OCI-LY7 (cell line): ENCODE measurements at regions not wholly inside any gene's neighbourhood (a gene's known extent, or its start where the extent isn't known, plus 50 kb on each side); places are given as distances from the start of the nearest gene placed in this dataset.

ENCODE experiments used
- BruUV-seq: library from RNA; stranded (reverse); fragments of 400-500 nt; replicated peaks from 2 replicates; lab custom pipeline; 2021; lab: Mats Ljungman, UMichigan
- CTCF ChIA-PET: fragments of 300-600 bp; sonication (Branson Sonifier 250); formaldehyde crosslinking; loops from one replicate; lab custom pipeline; 2022; ENCODE audit warnings: antibody characterized with exemption; ENCODE audit not compliant: unreplicated experiment; lab: Charles Lee
- POLR2A ChIA-PET: fragments of 300-600 bp; sonication (Branson Sonifier 250); formaldehyde crosslinking; loops from one replicate; lab custom pipeline; 2022; ENCODE audit warnings: antibody characterized with exemption; lab: Charles Lee
- DNase-seq: peaks from one replicate; pipeline ENCODE4 v3.0.0-alpha.2; 2015; ENCODE audit warnings: low spot score
- H2AFZ ChIP-seq: fragments of 200-600 bp; sonication (generic), shearing (Covaris generic); 2 replicates; pipeline ENCODE4 v1.6.1; 2014; ENCODE audit warnings: mild to moderate bottlenecking, antibody characterized with exemption, low read length, moderate library complexity
- H3K27ac ChIP-seq: fragments of 200-600 bp; sonication (generic); 2 replicates; pipeline ENCODE4 v1.5.1; 2014; ENCODE audit warnings: mixed run types, low read depth, mild to moderate bottlenecking, moderate library complexity, low read length, inconsistent platforms; ENCODE audit not compliant: poor library complexity, severe bottlenecking
- H3K36me3 ChIP-seq: fragments of 200-600 bp; sonication (generic); 2 replicates; pipeline ENCODE4 v1.6.1; 2014; ENCODE audit warnings: mild to moderate bottlenecking, antibody characterized with exemption, low read length, moderate library complexity, mixed read lengths; ENCODE audit not compliant: insufficient read depth
- H3K4me1 ChIP-seq: fragments of 200-600 bp; sonication (generic); 2 replicates; pipeline ENCODE4 v1.5.1; 2014; ENCODE audit warnings: mild to moderate bottlenecking, low read length; ENCODE audit not compliant: insufficient read depth, poor library complexity, severe bottlenecking
- H3K4me2 ChIP-seq: fragments of 200-600 bp; sonication (generic); 2 replicates; pipeline ENCODE4 v1.6.1; 2014; ENCODE audit warnings: mild to moderate bottlenecking, low read length
- H3K4me3 ChIP-seq: fragments of 200-600 bp; sonication (generic); 2 replicates; pipeline ENCODE4 v1.5.1; 2014; ENCODE audit warnings: mild to moderate bottlenecking, low read depth, low read length; ENCODE audit not compliant: poor library complexity, severe bottlenecking
- H3K79me2 ChIP-seq: fragments of 200-600 bp; sonication (generic); 2 replicates; pipeline ENCODE4 v1.6.1; 2016; ENCODE audit warnings: low read depth, mild to moderate bottlenecking, low read length, moderate library complexity, mixed read lengths; ENCODE audit not compliant: insufficient read depth
- H3K9me2 ChIP-seq: fragments of 200-600 bp; sonication (generic); 2 replicates; pipeline ENCODE4 v1.6.1; 2016; ENCODE audit warnings: mild to moderate bottlenecking, low read length, mixed read lengths; ENCODE audit not compliant: insufficient read depth
- H3K9me3 ChIP-seq: fragments of 200-600 bp; sonication (generic); 2 replicates; pipeline ENCODE4 v1.6.1; 2014; ENCODE audit warnings: mild to moderate bottlenecking, mixed run types, low read length, mixed read lengths
- H4K20me1 ChIP-seq: fragments of 200-600 bp; sonication (generic); 2 replicates; pipeline ENCODE4 v1.6.1; 2014; ENCODE audit warnings: mild to moderate bottlenecking, antibody characterized with exemption, low read length, moderate library complexity, mixed read lengths; ENCODE audit not compliant: insufficient read depth
- EZH2phosphoT487 ChIP-seq: fragments of 200-600 bp; sonication (generic); IDR thresholded peaks from 2 replicates; pipeline ENCODE4 v1.6.1; 2018; ENCODE audit warnings: low read depth, borderline replicate concordance, mild to moderate bottlenecking, mixed run types, antibody characterized with exemption, low read length, moderate library complexity, mixed read lengths
- intact Hi-C: fragments of 100-400 bp; cut with micrococcal nuclease; formaldehyde crosslinking; loops from one replicate; pipeline ENCODE4 v1.10.0; 2022; ENCODE audit not compliant: unreplicated experiment
- TF ChIP-seq, protein P1 (sequence below): fragments of 200-600 bp; sonication (generic); conservative IDR thresholded peaks from 2 replicates; pipeline ENCODE4 v1.5.1; 2014; ENCODE audit warnings: mild to moderate bottlenecking, antibody characterized with exemption, low read length, moderate library complexity, mixed read lengths

DNA sequence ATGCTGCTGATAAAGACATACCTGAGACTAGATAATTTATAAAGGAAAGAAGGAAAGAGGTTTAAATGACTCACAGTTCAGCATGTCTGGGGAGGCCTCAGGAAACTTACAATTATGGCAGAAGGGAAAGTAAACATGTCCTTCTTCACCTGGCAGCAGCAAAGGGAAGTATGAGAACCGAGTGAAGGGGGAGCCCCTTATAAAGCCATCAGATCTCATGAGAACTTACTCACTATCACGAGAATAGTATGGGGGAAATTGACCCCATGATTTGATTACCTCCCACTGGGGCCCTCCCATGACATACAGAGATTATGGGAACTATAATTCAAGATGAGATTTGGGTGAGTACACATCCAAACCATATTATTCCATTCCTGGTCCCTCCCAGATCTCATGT is 154.4 kb downstream of the FASLG start:
- H4K20me1 ChIP-seq: no peaks in the 10 kb centered on the region
- POLR2A ChIA-PET: interaction anchor here (0.6 kb wide), 1 partner anchor 1512 kb away, joined by 3 read pairs; no protein-coding TSS in a partner anchor
- intact Hi-C loops: no loop called here
- no peaks in the 10 kb centered on the region for H3K9me2 ChIP-seq
- no peak overlapping the region for H3K4me3 ChIP-seq
- DNase-seq: no peak
- no peak overlapping the region for H3K4me2 ChIP-seq
- peaks cover 20% of the 10 kb centered on the region; the same call in 1 of the 2 replicates for H3K9me3 ChIP-seq
- H3K36me3 ChIP-seq: peaks cover 3% of the 10 kb centered on the region; the same call in 1 of the 2 replicates
- no peak overlapping the region for H3K27ac ChIP-seq
- no peaks in the 10 kb centered on the region for H3K79me2 ChIP-seq
- H2AFZ ChIP-seq: no peak overlapping the region
- CTCF ChIA-PET: no interaction called here
- BruUV-seq: no TSS peak
- no peak for TF ChIP-seq EZH2phosphoT487
- TF ChIP-seq, protein P1, sequence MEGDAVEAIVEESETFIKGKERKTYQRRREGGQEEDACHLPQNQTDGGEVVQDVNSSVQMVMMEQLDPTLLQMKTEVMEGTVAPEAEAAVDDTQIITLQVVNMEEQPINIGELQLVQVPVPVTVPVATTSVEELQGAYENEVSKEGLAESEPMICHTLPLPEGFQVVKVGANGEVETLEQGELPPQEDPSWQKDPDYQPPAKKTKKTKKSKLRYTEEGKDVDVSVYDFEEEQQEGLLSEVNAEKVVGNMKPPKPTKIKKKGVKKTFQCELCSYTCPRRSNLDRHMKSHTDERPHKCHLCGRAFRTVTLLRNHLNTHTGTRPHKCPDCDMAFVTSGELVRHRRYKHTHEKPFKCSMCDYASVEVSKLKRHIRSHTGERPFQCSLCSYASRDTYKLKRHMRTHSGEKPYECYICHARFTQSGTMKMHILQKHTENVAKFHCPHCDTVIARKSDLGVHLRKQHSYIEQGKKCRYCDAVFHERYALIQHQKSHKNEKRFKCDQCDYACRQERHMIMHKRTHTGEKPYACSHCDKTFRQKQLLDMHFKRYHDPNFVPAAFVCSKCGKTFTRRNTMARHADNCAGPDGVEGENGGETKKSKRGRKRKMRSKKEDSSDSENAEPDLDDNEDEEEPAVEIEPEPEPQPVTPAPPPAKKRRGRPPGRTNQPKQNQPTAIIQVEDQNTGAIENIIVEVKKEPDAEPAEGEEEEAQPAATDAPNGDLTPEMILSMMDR: no peak
- H3K4me1 ChIP-seq: peaks cover 20% of the 10 kb centered on the region

DNA sequence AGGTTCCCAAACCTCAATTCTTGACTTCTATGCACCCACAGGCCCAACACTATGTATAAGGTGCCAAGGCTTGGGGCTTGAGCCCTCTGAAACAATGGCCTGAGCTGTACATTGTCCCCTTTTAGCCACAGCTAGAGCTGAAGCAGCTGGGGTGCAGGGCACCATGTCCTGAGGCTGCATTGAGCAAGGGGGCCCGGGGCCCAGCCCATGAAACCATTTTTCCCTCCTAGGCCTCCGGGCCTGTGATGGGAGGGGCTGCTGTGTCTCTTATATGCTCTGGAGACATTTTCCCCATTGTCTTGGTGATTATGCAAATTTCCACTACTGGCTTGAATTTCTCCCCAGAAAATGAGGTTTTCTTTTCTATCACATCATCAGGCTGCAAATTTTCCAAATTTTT is 155.5 kb downstream of the FASLG start:
- intact Hi-C loops: no loop called here
- DNase-seq: no peak
- H3K4me2 ChIP-seq: no peak overlapping the region
- peaks cover 16% of the 10 kb centered on the region; the same call in 1 of the 2 replicates for H3K9me3 ChIP-seq
- H3K27ac ChIP-seq: no peak overlapping the region
- no TSS peak for BruUV-seq
- H3K4me1 ChIP-seq: peaks cover 31% of the 10 kb centered on the region
- H3K9me2 ChIP-seq: no peaks in the 10 kb centered on the region
- H3K4me3 ChIP-seq: no peak overlapping the region
- no peaks in the 10 kb centered on the region for H4K20me1 ChIP-seq
- POLR2A ChIA-PET: no interaction called here
- CTCF ChIA-PET: no interaction called here
- H3K36me3 ChIP-seq: peaks cover 3% of the 10 kb centered on the region; the same call in 1 of the 2 replicates
- H3K79me2 ChIP-seq: no peaks in the 10 kb centered on the region
- no peak overlapping the region for H2AFZ ChIP-seq
- no peak for TF ChIP-seq EZH2phosphoT487
- TF ChIP-seq, protein P1: no peak

DNA sequence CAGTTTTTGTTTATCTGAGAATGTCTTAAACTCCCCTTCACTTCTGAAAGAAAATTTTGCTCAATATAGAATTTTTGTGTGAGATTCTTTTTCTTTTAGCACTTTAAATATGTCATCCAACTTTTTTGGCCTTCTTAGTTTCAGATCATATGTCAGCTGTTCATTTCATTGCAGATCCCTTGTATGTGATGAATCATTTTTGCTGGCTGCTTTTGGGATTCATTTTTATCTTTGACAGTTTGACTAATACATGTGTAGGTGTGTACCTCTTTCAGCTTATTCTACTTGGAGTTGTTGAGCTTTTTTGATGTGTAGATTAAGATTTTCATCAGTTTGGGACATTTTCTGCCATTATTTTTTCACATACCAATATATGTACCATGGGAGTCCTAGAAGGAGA is 156.8 kb downstream of the FASLG start:
- Histone ChIP-seq H3K9me2 (no peaks in the 10 kb centered on the region), H2AFZ (no peak overlapping the region), H3K79me2 (no peaks in the 10 kb centered on the region), H3K36me3 (peaks cover 3% of the 10 kb centered on the region; the same call in 1 of the 2 replicates), H3K4me3 (no peak overlapping the region), H3K4me1 (peaks cover 40% of the 10 kb centered on the region), H3K4me2 (no peak overlapping the region), H4K20me1 (no peaks in the 10 kb centered on the region), H3K9me3 (peaks cover 16% of the 10 kb centered on the region; the same call in 1 of the 2 replicates), H3K27ac (no peak overlapping the region)
- DNase-seq: no peak
- ChIA-PET POLR2A (interaction anchor here (0.7 to 2.5 kb wide), 3 partner anchors 11 to 274 kb away, joined by 3 to 12 read pairs (median 3); no protein-coding TSS in a partner anchor), CTCF (no interaction called here)
- intact Hi-C loops: loop anchor here (5.0 kb wide), 1 partner anchor 283 kb away; the partner anchor contains the start of gene SUCO
- TF ChIP-seq EZH2phosphoT487: no peak
- TF ChIP-seq, protein P1: no peak
- BruUV-seq: no TSS peak
